ENCODE measurements at regions not wholly inside any gene's neighbourhood (a gene's known extent, or its start where the extent isn't known, plus 50 kb on each side); places are given as distances from the start of the nearest gene placed in this dataset.

DNA sequence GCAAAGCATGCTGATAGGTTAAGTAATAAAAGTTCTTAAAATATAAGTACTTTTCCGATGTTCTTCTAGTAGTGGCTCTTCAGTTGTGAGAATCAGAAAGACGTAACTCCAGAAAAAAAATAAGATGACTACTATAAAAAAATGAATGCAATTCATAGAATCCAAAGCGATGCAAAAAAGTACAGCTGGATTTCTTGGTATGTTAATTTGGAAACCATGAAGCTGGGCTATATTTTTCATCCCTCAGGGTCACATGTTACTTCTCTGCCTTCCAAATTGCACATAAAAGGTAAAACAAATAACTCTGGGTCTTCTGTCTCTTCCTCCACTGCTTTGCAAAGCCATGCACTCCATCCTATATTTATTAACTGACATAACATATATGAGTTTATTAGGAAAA lies 843.9 kb upstream of the DPPA4 start:
- Histone ChIP-seq H3K27me3 (ENCODE audit: control insufficient read depth, insufficient read depth, low read length) (no peaks in the 10 kb centered on the region), H3K36me3 (ENCODE audit: control insufficient read depth, insufficient read depth, low read length) (no peaks in the 10 kb centered on the region), H3K4me3 (ENCODE audit: low read depth, low read length) (no peak overlapping the region)
- FAIRE-seq (no peak), DNase-seq (ENCODE audit: low read depth) (no peak)
- TF ChIP-seq, protein P1, sequence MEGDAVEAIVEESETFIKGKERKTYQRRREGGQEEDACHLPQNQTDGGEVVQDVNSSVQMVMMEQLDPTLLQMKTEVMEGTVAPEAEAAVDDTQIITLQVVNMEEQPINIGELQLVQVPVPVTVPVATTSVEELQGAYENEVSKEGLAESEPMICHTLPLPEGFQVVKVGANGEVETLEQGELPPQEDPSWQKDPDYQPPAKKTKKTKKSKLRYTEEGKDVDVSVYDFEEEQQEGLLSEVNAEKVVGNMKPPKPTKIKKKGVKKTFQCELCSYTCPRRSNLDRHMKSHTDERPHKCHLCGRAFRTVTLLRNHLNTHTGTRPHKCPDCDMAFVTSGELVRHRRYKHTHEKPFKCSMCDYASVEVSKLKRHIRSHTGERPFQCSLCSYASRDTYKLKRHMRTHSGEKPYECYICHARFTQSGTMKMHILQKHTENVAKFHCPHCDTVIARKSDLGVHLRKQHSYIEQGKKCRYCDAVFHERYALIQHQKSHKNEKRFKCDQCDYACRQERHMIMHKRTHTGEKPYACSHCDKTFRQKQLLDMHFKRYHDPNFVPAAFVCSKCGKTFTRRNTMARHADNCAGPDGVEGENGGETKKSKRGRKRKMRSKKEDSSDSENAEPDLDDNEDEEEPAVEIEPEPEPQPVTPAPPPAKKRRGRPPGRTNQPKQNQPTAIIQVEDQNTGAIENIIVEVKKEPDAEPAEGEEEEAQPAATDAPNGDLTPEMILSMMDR (IDR thresholded peaks at IDR 0.05; ENCODE audit: insufficient read depth, low read length, severe bottlenecking) = no peak

DNA sequence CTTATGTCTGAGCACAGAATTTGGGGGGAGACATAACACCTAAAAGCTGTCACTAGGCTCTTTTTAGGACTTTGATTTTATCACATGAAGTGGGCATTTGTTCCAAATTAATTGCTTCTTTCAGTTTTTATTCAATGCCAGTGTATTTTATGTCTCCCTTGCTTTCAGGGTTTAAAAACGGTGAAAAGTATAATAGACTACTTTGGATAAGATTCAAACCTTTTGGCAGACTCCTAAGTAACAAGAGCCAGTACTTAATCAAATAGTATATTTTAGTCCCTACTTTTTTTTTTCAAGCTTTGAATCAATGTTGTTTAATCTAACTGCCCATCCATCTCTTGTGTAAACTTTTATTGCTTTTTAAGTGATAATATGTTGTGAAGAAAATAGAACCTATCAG lies 847.2 kb upstream of the DPPA4 start:
- TF ChIP-seq, protein P1 (IDR thresholded peaks at IDR 0.05; ENCODE audit: insufficient read depth, low read length, severe bottlenecking) = no peak
- no peaks in the 10 kb centered on the region for H3K36me3 ChIP-seq (ENCODE audit: control insufficient read depth, insufficient read depth, low read length)
- no peak overlapping the region for H3K4me3 ChIP-seq (ENCODE audit: low read depth, low read length)
- no peak for FAIRE-seq
- no peak for DNase-seq (ENCODE audit: low read depth)
- no peaks in the 10 kb centered on the region for H3K27me3 ChIP-seq (ENCODE audit: control insufficient read depth, insufficient read depth, low read length)

DNA sequence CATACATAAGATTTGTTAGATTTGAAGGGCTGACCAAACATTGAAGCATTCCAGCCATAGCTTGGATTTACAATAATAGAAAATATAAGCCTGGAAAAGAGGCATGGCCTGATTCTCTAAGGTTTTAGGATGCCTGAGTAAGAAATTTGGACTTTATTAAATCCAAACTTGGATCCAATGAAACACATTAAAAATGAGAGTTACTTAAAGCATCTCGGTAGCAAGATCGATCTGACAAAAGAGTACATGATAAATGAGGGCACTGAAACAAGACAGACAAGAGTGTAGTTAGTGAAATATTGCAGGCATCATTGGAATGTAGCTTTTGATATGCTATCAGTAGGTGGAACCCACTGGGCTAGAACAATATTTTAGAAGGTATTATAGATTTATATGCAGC lies 855.7 kb upstream of the DPPA4 start:
- TF ChIP-seq, protein P1 (IDR thresholded peaks at IDR 0.05; ENCODE audit: insufficient read depth, low read length, severe bottlenecking) = no peak

GRCh38 chr3:110198717-110199587 lies 861.6 kb upstream of the DPPA4 start:
- Histone ChIP-seq H3K27me3 (ENCODE audit: control insufficient read depth, insufficient read depth, low read length) (no peaks in the 10 kb centered on the region), H3K36me3 (ENCODE audit: control insufficient read depth, insufficient read depth, low read length) (no peaks in the 10 kb centered on the region), H3K4me3 (ENCODE audit: low read depth, low read length) (no peak overlapping the region)
- DNase-seq (ENCODE audit: low read depth) = no peak
- TF ChIP-seq, protein P1 (IDR thresholded peaks at IDR 0.05; ENCODE audit: insufficient read depth, low read length, severe bottlenecking) = no peak
- FAIRE-seq = no peak

More for the DNA sequence above, 855.7 kb upstream of the DPPA4 start:
- Histone ChIP-seq H3K36me3 (ENCODE audit: control insufficient read depth, insufficient read depth, low read length) (no peaks in the 10 kb centered on the region), H3K27me3 (ENCODE audit: control insufficient read depth, insufficient read depth, low read length) (no peaks in the 10 kb centered on the region), H3K4me3 (ENCODE audit: low read depth, low read length) (no peak overlapping the region)
- no peak for FAIRE-seq
- DNase-seq (ENCODE audit: low read depth) = no peak

GRCh38 chr3:110199588-110199943 lies 862.2 kb upstream of the DPPA4 start:
- DNase-seq (ENCODE audit: low read depth) = no peak
- H3K27me3 ChIP-seq (ENCODE audit: control insufficient read depth, insufficient read depth, low read length) = no peaks in the 10 kb centered on the region
- no peak overlapping the region for H3K4me3 ChIP-seq (ENCODE audit: low read depth, low read length)
- FAIRE-seq = no peak
- H3K36me3 ChIP-seq (ENCODE audit: control insufficient read depth, insufficient read depth, low read length) = no peaks in the 10 kb centered on the region
- TF ChIP-seq, protein P1 (IDR thresholded peaks at IDR 0.05; ENCODE audit: insufficient read depth, low read length, severe bottlenecking) = no peak

Data from bronchial epithelial cell (primary cell).